B cell (primary cell): ENCODE measurements at regions not wholly inside any gene's neighbourhood (a gene's known extent, or its start where the extent isn't known, plus 50 kb on each side); places are given as distances from the start of the nearest gene placed in this dataset.

Experiments
- ATAC-seq: fragments of 200-7000 bp; cut with Tn5 transposase; one replicate; pipeline ENCODE4 v1.10.0; 2021; ENCODE audit warnings: low read depth, mild to moderate bottlenecking, moderate number of reproducible peaks, moderate library complexity
- CTCF ChIA-PET: fragments of 350-600 bp; sonication (Branson Sonifier 250); formaldehyde crosslinking; loops from one replicate; lab custom pipeline; 2021; ENCODE audit warnings: antibody characterized with exemption, inconsistent platforms; lab: Charles Lee
- POLR2A ChIA-PET: fragments of 350-600 bp; sonication (Branson Sonifier 250); formaldehyde crosslinking; loops from one replicate; lab custom pipeline; 2021; ENCODE audit warnings: antibody characterized with exemption; lab: Charles Lee
- DNase-seq: peaks from one replicate; pipeline ENCODE4 v3.0.0; 2013
- H2AFZ ChIP-seq: 2 replicates; pipeline ENCODE4 v1.6.1; 2012; ENCODE audit warnings: mild to moderate bottlenecking, low read depth, low read length; ENCODE audit not compliant: insufficient read depth, poor library complexity, severe bottlenecking
- H3K27ac ChIP-seq, 2 donors: 1 replicate in 1 of 2; 2 replicates in 1 of 2; pipeline ENCODE4 v1.5.1; 2012 to 2013; ENCODE audit warnings: low read length in 2 of 2, mild to moderate bottlenecking in 2 of 2, moderate library complexity in 1 of 2
- H3K27me3 ChIP-seq, 4 experiments: fragments of 200-600 bp in 1 of 4; sonication (generic) in 1 of 4; replicated peaks in 1 of 4; 1 replicate in 2 of 4; 2 replicates in 2 of 4; pipeline versions ENCODE4 v1.6.1 to v1.7.0; 2013 to 2016; ENCODE audit warnings: low read length in 3 of 4, mild to moderate bottlenecking in 2 of 4, mixed read lengths in 1 of 4, moderate library complexity in 1 of 4; ENCODE audit not compliant: insufficient read depth in 4 of 4, control insufficient read depth in 3 of 4; ENCODE audit errors: control extremely low read depth in 1 of 4
- H3K36me3 ChIP-seq, 2 experiments: replicated peaks in 1 of 2; 1 replicate in 1 of 2; 2 replicates in 1 of 2; pipeline versions ENCODE4 v1.6.1 to v1.7.1; 2013; ENCODE audit warnings: low read length in 1 of 2; ENCODE audit not compliant: insufficient read depth in 2 of 2, control insufficient read depth in 1 of 2; ENCODE audit errors: control extremely low read depth in 1 of 2, extremely low read depth in 1 of 2
- H3K4me1 ChIP-seq, 2 donors: fragments of 200-600 bp in 1 of 2; sonication (generic) in 1 of 2; 1 replicate in 1 of 2; 2 replicates in 1 of 2; pipeline versions ENCODE4 v1.5.1 to v1.6.1; 2013 to 2017; ENCODE audit warnings: low read length in 2 of 2; ENCODE audit not compliant: control insufficient read depth in 2 of 2, insufficient read depth in 2 of 2
- H3K4me2 ChIP-seq: replicated peaks from 2 replicates; pipeline ENCODE3; 2012; ENCODE audit warnings: mild to moderate bottlenecking, low read depth, low read length; ENCODE audit not compliant: poor library complexity, severe bottlenecking
- H3K4me3 ChIP-seq, 5 experiments: fragments of 200-600 bp in 1 of 5; sonication (generic) in 1 of 5; 1 replicate in 3 of 5; 2 replicates in 2 of 5; pipeline versions ENCODE4 v1.5.1 to v1.7.0; 2011 to 2016; ENCODE audit warnings: low read length in 4 of 5, mild to moderate bottlenecking in 4 of 5, low read depth in 2 of 5, control low read depth in 1 of 5, moderate library complexity in 1 of 5; ENCODE audit not compliant: insufficient read depth in 1 of 5; ENCODE audit errors: control extremely low read depth in 1 of 5, extremely low read depth in 1 of 5
- H3K79me2 ChIP-seq: fragments of 200-600 bp; sonication (generic); one replicate; pipeline ENCODE4 v1.6.0; 2016; ENCODE audit warnings: low read length; ENCODE audit not compliant: control insufficient read depth, insufficient read depth
- H3K9ac ChIP-seq: fragments of 200-600 bp; sonication (generic); 2 replicates; pipeline ENCODE4 v1.6.1; 2017; ENCODE audit warnings: mild to moderate bottlenecking, low read length, moderate library complexity
- H3K9me3 ChIP-seq, 3 donors: one replicate each; pipeline versions ENCODE4 v1.6.1 to v1.7.1; 2013; ENCODE audit warnings: low read length in 2 of 3; ENCODE audit not compliant: control insufficient read depth in 2 of 3, insufficient read depth in 1 of 3; ENCODE audit errors: control extremely low read depth in 1 of 3
- H4K20me1 ChIP-seq: 2 replicates; pipeline ENCODE4 v1.6.0; 2012; ENCODE audit warnings: mild to moderate bottlenecking, low read length; ENCODE audit not compliant: insufficient read depth, control insufficient read depth, poor library complexity, severe bottlenecking
- H3K27ac Mint-ChIP-seq: one replicate; pipeline ENCODE4 v1.8.0; 2021; ENCODE audit warnings: mixed read lengths
- H3K27me3 Mint-ChIP-seq: one replicate; pipeline ENCODE4 v1.8.0; 2021; ENCODE audit warnings: mixed read lengths
- H3K4me1 Mint-ChIP-seq: one replicate; pipeline ENCODE4 v1.8.0; 2021; ENCODE audit warnings: mixed read lengths
- H3K4me3 Mint-ChIP-seq: one replicate; pipeline ENCODE4 v1.8.0; 2021; ENCODE audit warnings: mixed read lengths
- H3K9me3 Mint-ChIP-seq: one replicate; pipeline ENCODE4 v1.8.0; 2022; ENCODE audit warnings: mixed read lengths; ENCODE audit not compliant: insufficient read depth
- CTCF ChIP-seq: fragments of 200-600 bp; IDR thresholded peaks from one replicate; pipeline ENCODE4 v1.8.0; 2022; ENCODE audit warnings: antibody characterized with exemption, mild to moderate bottlenecking
- EZH2 ChIP-seq: IDR thresholded peaks from 2 replicates; pipeline ENCODE4 v1.6.1; 2012; ENCODE audit warnings: borderline replicate concordance, low read depth, mild to moderate bottlenecking, moderate library complexity, low read length; ENCODE audit not compliant: insufficient read depth, poor library complexity, severe bottlenecking
- WGBS: methylation state at CpG from one replicate; pipeline ENCODE4 v1.1.5; 2013; ENCODE audit warnings: missing lambda C conversion rate; ENCODE audit not compliant: insufficient coverage; 5-methylcytosine and 5-hydroxymethylcytosine counted together
- intact Hi-C: fragments of 100-400 bp; cut with micrococcal nuclease; formaldehyde crosslinking; loops from one replicate; pipeline ENCODE4 v1.10.0; 2022

- WGBS: 92% methylated on average over 4 of the region's 7 CpGs
- peaks cover 4% of the 10 kb centered on the region for H3K27me3 Mint-ChIP-seq
- intact Hi-C loops: no loop called here
These were observed 312.6 kb upstream of the KIF2A start for GRCh38 chr5:61993295-61993927.

GRCh38 chr5:61994171-61994570, 311.8 kb upstream of the KIF2A start:
- H3K79me2 ChIP-seq: no peaks in the 10 kb centered on the region
- ATAC-seq: no peak
- peaks cover 4% of the 10 kb centered on the region for H3K27me3 Mint-ChIP-seq
- no peak overlapping the region for H2AFZ ChIP-seq
- no peaks in the 10 kb centered on the region for H3K4me1 ChIP-seq
- H3K4me3 Mint-ChIP-seq: no peak overlapping the region
- DNase-seq: no peak
- H3K9ac ChIP-seq: no peak overlapping the region
- ChIA-PET CTCF (no interaction called here), POLR2A (no interaction called here)
- H3K4me3 ChIP-seq: no peak overlapping the region
- no peaks in the 10 kb centered on the region for H4K20me1 ChIP-seq
- intact Hi-C loops: no loop called here
- WGBS: no CpG with 5 or more reads among the region's 1 CpG
- H3K27ac ChIP-seq: no peak overlapping the region
- no peaks in the 10 kb centered on the region for H3K4me1 Mint-ChIP-seq
- no peaks in the 10 kb centered on the region for H3K36me3 ChIP-seq
- H3K9me3 Mint-ChIP-seq: no peaks in the 10 kb centered on the region
- no peaks in the 10 kb centered on the region for H3K27me3 ChIP-seq
- H3K4me2 ChIP-seq: no peak overlapping the region
- H3K27ac Mint-ChIP-seq: no peak overlapping the region
- TF ChIP-seq CTCF: no peak
- TF ChIP-seq EZH2: no peak
- H3K9me3 ChIP-seq: no peaks in the 10 kb centered on the region

More at GRCh38 chr5:61993295-61993927, 312.6 kb upstream of the KIF2A start:
- TF ChIP-seq CTCF: no peak
- TF ChIP-seq EZH2: no peak
- Histone ChIP-seq H3K36me3 (no peaks in the 10 kb centered on the region), H3K27ac (no peak overlapping the region), H3K9me3 (no peaks in the 10 kb centered on the region), H3K9ac (no peak overlapping the region), H3K27me3 (no peaks in the 10 kb centered on the region), H3K4me1 (no peaks in the 10 kb centered on the region), H4K20me1 (no peaks in the 10 kb centered on the region), H3K79me2 (no peaks in the 10 kb centered on the region), H3K4me3 (no peak overlapping the region), H3K4me2 (no peak overlapping the region), H2AFZ (no peak overlapping the region)
- DNase-seq (no peak), ATAC-seq (no peak)
- Mint-ChIP-seq H3K4me3 (no peak overlapping the region), H3K9me3 (no peaks in the 10 kb centered on the region), H3K27ac (no peak overlapping the region), H3K4me1 (no peaks in the 10 kb centered on the region)
- ChIA-PET POLR2A (no interaction called here), CTCF (no interaction called here)
